ENCODE measurements at regions not wholly inside any gene's neighbourhood (a gene's known extent, or its start where the extent isn't known, plus 50 kb on each side); places are given as distances from the start of the nearest gene placed in this dataset.

DNA sequence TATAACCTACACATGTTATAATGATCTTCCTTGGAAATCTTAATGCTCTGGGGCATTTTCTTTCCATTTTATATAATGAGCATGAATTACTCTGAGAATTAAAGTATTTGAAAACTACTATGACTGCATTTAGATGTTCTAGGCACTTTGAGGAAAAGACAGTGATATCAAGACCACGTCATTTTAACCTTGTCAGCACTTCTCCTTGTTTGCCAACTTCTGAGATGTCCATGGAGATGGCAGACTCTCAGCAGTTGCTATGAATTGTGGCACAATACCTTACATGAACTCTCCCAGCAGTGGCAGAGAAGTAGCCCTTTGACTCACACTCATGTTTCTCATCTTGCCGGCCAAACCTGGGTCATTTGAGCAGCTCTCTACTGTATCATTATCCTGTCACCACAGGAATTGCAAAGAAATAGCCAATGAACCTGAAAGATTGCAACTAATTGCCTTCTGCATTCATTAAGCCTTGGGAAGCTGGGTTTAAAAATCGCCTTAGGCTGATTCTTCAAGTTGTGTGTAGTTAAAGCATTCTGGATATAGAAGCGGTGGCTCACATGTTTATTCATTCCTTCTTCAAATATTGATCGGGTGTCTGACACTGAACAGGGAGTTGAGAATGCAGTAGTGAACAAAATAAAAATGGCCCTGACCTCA, 272.2 kb upstream of the CFAP20DC start:
- H3K4me3 ChIP-seq, result no peak overlapping the region
- 96% methylated on average over 5 of the region's 5 CpGs for WGBS
- H3K36me3 ChIP-seq, result no peaks in the 10 kb centered on the region
- no peak overlapping the region for H3K27ac ChIP-seq
- no peak for DNase-seq (ENCODE audit: low spot score)
- TF ChIP-seq POLR2A (IDR thresholded peaks at IDR 0.05), result no peak
- no peaks in the 10 kb centered on the region for H3K27me3 ChIP-seq (replicated peaks; ENCODE audit: insufficient read depth)
- H3K9me3 ChIP-seq, result no peaks in the 10 kb centered on the region
- H3K4me1 ChIP-seq (replicated peaks), result no peaks in the 10 kb centered on the region
- intact Hi-C loops (cut with DNase I), result no loop called here

GRCh38 chr3:59320080-59320479, 270.3 kb upstream of the CFAP20DC start:
- no peaks in the 10 kb centered on the region for H3K9me3 ChIP-seq
- DNase-seq (ENCODE audit: low spot score), result no peak
- H3K36me3 ChIP-seq, result no peaks in the 10 kb centered on the region
- no peaks in the 10 kb centered on the region for H3K27me3 ChIP-seq (replicated peaks; ENCODE audit: insufficient read depth)
- no peak overlapping the region for H3K27ac ChIP-seq
- H3K4me3 ChIP-seq, result no peak overlapping the region
- no peak for TF ChIP-seq POLR2AphosphoS5 (IDR thresholded peaks at IDR 0.05)
- no peak for TF ChIP-seq CTCF (IDR thresholded peaks at IDR 0.05)
- no peak for TF ChIP-seq POLR2A (IDR thresholded peaks at IDR 0.05)
- no peaks in the 10 kb centered on the region for H3K4me1 ChIP-seq (replicated peaks)
- intact Hi-C loops (cut with DNase I), result no loop called here
- 47% methylated on average over 4 of the region's 4 CpGs for WGBS

DNA sequence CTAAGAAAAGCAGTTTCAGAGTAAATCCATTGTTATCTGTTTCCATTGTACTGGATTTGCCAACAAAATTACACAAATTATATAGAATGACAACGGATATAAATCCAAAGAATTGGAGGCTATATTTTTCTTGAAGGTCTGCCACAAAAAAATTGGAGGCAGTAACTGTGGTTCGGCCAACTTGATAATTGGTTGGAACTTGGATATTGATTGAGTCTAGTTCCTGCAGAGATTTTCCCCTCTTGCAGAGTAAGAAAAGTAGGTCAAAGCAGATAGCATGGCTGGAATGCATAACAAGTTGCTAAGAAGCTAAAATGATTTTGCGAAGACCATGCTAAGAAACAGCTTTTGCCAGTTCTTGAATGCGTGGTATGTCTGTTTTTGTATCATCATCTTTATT, 269.6 kb upstream of the CFAP20DC start:
- no peak overlapping the region for H3K4me3 ChIP-seq
- H3K4me1 ChIP-seq (replicated peaks), result no peaks in the 10 kb centered on the region
- H3K9me3 ChIP-seq, result no peaks in the 10 kb centered on the region
- no peaks in the 10 kb centered on the region for H3K27me3 ChIP-seq (replicated peaks; ENCODE audit: insufficient read depth)
- intact Hi-C loops (cut with DNase I), result no loop called here
- 53% methylated on average over 4 of the region's 4 CpGs for WGBS
- H3K36me3 ChIP-seq, result no peaks in the 10 kb centered on the region
- no peak overlapping the region for H3K27ac ChIP-seq
- no peak for DNase-seq (ENCODE audit: low spot score)
- TF ChIP-seq POLR2A (IDR thresholded peaks at IDR 0.05) (no peak), CTCF (IDR thresholded peaks at IDR 0.05) (no peak), POLR2AphosphoS5 (IDR thresholded peaks at IDR 0.05) (no peak)

GRCh38 chr3:59318881-59319280, 269.1 kb upstream of the CFAP20DC start:
- no peak overlapping the region for H3K27ac ChIP-seq
- no peaks in the 10 kb centered on the region for H3K9me3 ChIP-seq
- no peak overlapping the region for H3K4me3 ChIP-seq
- intact Hi-C loops (cut with DNase I), result no loop called here
- DNase-seq (ENCODE audit: low spot score), result no peak
- no peak for TF ChIP-seq POLR2AphosphoS5 (IDR thresholded peaks at IDR 0.05)
- TF ChIP-seq POLR2A (IDR thresholded peaks at IDR 0.05), result no peak
- no peak for TF ChIP-seq CTCF (IDR thresholded peaks at IDR 0.05)
- H3K36me3 ChIP-seq, result no peaks in the 10 kb centered on the region
- H3K4me1 ChIP-seq (replicated peaks), result no peaks in the 10 kb centered on the region
- 35% methylated on average over 1 of the region's 1 CpG for WGBS
- no peaks in the 10 kb centered on the region for H3K27me3 ChIP-seq (replicated peaks; ENCODE audit: insufficient read depth)

DNA sequence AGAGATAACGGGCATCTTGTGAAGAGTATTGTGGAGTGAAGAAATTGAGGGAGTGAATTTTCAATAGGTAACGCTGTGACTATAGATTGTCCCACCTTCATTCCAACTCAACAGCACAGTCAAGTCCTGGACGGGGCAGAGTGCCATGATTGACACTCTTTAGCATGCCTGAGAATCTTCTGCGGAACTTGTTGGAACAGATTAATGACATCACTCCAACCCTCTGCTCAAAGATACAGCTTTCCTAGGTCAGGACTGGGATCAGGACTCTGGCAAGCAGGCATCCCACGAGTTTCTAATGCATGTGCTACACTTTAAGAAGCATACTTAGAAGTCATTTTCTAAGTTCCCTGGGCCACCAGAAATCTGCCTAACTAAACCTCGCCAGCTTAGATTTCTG, 267.6 kb upstream of the CFAP20DC start:
- no peak for DNase-seq (ENCODE audit: low spot score)
- no peak for TF ChIP-seq POLR2A (IDR thresholded peaks at IDR 0.05)
- no peak for TF ChIP-seq POLR2AphosphoS5 (IDR thresholded peaks at IDR 0.05)
- TF ChIP-seq CTCF (IDR thresholded peaks at IDR 0.05), result no peak
- intact Hi-C loops (cut with DNase I), result no loop called here
- no peaks in the 10 kb centered on the region for H3K9me3 ChIP-seq
- no peak overlapping the region for H3K27ac ChIP-seq
- H3K4me3 ChIP-seq, result no peak overlapping the region
- no peaks in the 10 kb centered on the region for H3K36me3 ChIP-seq
- no peaks in the 10 kb centered on the region for H3K27me3 ChIP-seq (replicated peaks; ENCODE audit: insufficient read depth)
- WGBS, result 82% methylated on average over 6 of the region's 6 CpGs
- H3K4me1 ChIP-seq (replicated peaks), result no peaks in the 10 kb centered on the region
